Immature natural killer cell (primary cell): ENCODE measurements at regions not wholly inside any gene's neighbourhood (a gene's known extent, or its start where the extent isn't known, plus 50 kb on each side); places are given as distances from the start of the nearest gene placed in this dataset.

Experiments used
- DNase-seq, 3 donors: peaks; one replicate each; pipeline ENCODE4 v3.0.0; 2022; ENCODE audit warnings: mixed read lengths in 1 of 3
- H3K27ac Mint-ChIP-seq, 6 donors: one replicate each; pipeline ENCODE4 v1.8.0; 2020; ENCODE audit warnings: mixed read lengths in 6 of 6, mild to moderate bottlenecking in 5 of 6, inconsistent platforms in 4 of 6, moderate library complexity in 3 of 6
- H3K27me3 Mint-ChIP-seq, 3 donors: one replicate each; pipeline ENCODE4 v1.8.0; 2020 to 2021; ENCODE audit warnings: low read depth in 3 of 3, mild to moderate bottlenecking in 3 of 3, mixed read lengths in 3 of 3, moderate library complexity in 3 of 3, inconsistent platforms in 1 of 3
- H3K36me3 Mint-ChIP-seq, 3 donors: one replicate each; pipeline ENCODE4 v1.8.0; 2020; ENCODE audit warnings: mixed read lengths in 3 of 3, inconsistent platforms in 2 of 3, mild to moderate bottlenecking in 2 of 3
- H3K4me1 Mint-ChIP-seq, 2 donors: one replicate each; pipeline ENCODE4 v1.8.0; 2020; ENCODE audit warnings: inconsistent platforms in 2 of 2, mild to moderate bottlenecking in 2 of 2, mixed read lengths in 2 of 2, moderate library complexity in 1 of 2
- H3K4me3 Mint-ChIP-seq, 5 donors: one replicate each; pipeline ENCODE4 v1.8.0; 2020; ENCODE audit warnings: mild to moderate bottlenecking in 5 of 5, mixed read lengths in 5 of 5, inconsistent platforms in 3 of 5, moderate library complexity in 3 of 5
- H3K9me3 Mint-ChIP-seq, 6 donors: one replicate each; pipeline ENCODE4 v1.8.0; 2020; ENCODE audit warnings: mild to moderate bottlenecking in 6 of 6, mixed read lengths in 6 of 6, inconsistent platforms in 4 of 6, moderate library complexity in 3 of 6

DNA sequence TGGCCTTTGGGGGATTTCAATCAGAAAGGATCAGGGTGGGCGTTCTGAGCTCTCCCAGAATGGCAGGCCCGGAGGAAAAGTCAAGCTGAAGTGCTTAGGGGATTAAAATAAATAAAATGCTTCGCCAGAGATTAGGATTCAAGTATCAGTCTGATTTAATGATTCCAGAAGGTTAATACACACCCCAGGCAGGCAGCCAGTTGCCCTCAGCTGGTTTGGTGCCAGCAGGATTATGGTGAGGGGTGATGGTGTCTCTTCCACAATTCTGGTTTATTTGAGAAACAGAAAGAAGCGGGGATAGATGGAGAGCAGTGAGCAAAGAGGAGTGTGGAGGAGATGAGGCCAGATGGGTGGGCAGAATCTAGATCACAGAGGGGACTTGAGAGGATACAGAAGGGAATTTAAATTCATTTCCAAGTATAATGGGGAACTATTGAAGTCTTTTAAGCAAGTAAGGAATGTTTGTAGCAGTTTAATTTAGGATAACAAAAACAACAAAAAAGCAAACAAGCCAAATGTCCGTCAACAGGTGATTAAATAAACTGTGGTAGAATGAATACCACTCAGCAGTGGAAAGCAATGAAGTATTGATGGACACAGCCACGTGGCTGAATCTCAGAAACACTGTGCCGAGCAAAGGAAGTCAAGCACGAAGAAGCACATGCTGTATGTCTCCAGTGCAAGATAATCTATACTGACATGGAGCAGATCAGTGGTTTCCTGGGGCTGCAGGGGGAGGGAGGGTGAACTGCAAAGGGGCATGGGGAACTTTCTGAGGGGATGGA lies 297.7 kb downstream of the MSX2 start:
- Mint-ChIP-seq H3K9me3 (peaks cover 0 to 5% (median 0%) of the 10 kb centered on the region in 6 donors), H3K27ac (no peak overlapping the region), H3K4me3 (no peak overlapping the region), H3K36me3 (no peaks in the 10 kb centered on the region), H3K27me3 (peaks cover 1 to 12% (median 9%) of the 10 kb centered on the region in 3 donors), H3K4me1 (no peaks in the 10 kb centered on the region)
- no peak for DNase-seq

DNA sequence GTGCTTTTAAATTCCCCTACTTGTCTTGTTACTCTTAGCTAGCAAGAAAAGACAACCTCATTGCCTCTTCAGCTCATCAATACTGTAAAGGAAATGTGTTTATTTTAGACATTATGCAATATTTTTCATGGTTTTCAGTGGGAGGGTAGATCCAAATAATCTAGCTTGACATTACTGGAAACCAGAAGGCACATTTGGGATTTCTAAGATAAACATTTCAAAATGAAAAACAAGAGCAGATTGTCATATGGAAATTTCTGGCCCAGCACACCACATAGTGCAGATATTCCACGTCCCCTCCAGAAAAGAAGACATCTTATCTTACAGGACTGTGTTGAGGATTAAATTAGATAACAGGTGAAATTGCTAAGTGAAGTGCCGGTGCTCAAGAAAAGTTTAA lies 296.9 kb downstream of the MSX2 start:
- no peaks in the 10 kb centered on the region for H3K36me3 Mint-ChIP-seq
- H3K27ac Mint-ChIP-seq, result no peak overlapping the region
- H3K9me3 Mint-ChIP-seq, result peaks cover 0 to 5% (median 0%) of the 10 kb centered on the region in 6 donors
- DNase-seq, result no peak
- peaks cover 3 to 9% (median 8%) of the 10 kb centered on the region in 3 donors for H3K27me3 Mint-ChIP-seq
- no peaks in the 10 kb centered on the region for H3K4me1 Mint-ChIP-seq
- H3K4me3 Mint-ChIP-seq, result no peak overlapping the region

DNA sequence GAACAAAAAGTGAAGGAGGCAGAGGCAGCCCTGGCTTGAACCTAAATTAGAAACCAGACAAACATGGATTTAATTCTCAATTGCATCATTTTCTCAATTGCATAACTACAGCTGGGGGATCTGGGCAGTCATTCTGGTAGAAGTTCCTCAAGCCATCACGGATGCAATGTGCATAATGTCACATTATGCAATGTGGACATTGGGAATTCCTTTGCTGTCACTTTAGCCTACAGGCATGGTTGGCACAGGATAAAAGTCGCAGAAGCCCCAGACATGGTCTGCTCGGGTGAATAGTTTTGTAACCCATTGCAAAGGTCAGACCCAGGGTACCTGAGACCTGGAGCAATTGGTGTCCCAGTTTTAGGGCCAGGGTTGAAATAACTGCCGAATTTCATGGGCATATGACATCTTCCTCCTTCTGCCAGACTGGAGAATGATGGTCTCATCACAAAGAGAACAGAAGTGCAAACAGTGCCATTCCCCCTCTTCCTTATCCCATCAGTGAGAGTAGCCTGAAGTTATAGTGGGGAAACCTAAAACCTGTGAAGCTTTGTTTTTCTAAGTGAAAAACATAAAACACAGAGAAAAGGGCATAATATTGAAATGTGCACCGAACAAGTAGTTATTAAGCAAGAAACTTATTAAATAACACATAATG lies 290.8 kb downstream of the MSX2 start:
- Mint-ChIP-seq H3K4me3 (no peak overlapping the region), H3K36me3 (no peaks in the 10 kb centered on the region), H3K9me3 (peaks cover 0 to 2% (median 0%) of the 10 kb centered on the region in 6 donors), H3K27ac (no peak overlapping the region), H3K27me3 (peaks cover 6 to 9% (median 6%) of the 10 kb centered on the region in 3 donors), H3K4me1 (no peaks in the 10 kb centered on the region)
- DNase-seq, result no peak

DNA sequence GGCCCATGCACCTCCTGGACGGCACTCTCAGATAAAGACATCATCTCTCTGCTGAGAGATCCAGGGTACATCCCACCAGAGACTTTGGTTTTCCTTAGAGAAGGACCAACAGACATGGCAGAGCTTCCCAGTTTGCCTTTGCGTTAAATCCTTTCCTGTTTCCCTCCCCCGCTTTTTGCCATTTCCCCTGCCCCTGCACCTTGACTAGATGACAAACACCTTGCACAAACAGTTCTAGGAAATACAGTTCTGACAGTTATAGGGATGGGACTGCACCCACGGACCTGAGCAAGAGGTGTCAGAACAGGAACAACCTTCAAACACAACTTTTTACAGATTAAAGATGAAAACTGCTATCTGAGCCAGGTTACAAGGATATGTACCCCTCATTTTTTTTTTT lies 288.9 kb downstream of the MSX2 start:
- no peak for DNase-seq
- Mint-ChIP-seq H3K9me3 (peaks cover 0 to 2% (median 0%) of the 10 kb centered on the region in 6 donors), H3K4me3 (no peak overlapping the region), H3K36me3 (no peaks in the 10 kb centered on the region), H3K4me1 (no peaks in the 10 kb centered on the region), H3K27ac (no peak overlapping the region), H3K27me3 (peaks cover 5 to 6% (median 6%) of the 10 kb centered on the region in 3 donors)

DNA sequence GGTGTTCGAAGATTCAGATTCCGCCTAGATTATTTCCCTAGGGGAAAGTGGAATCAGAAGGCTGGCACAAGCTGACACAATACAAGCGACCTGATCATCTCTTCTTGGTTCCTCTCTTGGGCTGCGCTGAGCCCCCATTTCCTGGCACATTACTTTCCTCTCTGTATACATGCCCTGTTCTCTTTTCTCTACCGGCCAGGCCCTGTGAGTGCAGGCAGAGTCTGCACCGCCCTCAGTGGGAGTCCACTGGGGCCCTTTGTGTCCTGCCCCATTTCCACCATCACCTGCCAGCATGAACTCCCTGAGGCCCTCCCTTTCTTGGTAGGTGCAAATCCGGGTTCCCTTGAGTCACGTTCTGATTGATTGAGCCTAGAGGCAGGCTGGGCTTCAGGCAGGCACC lies 287.9 kb downstream of the MSX2 start:
- Mint-ChIP-seq H3K4me1 (no peaks in the 10 kb centered on the region), H3K9me3 (peaks cover 0 to 2% (median 0%) of the 10 kb centered on the region in 6 donors), H3K27me3 (peaks cover 5 to 6% (median 6%) of the 10 kb centered on the region in 3 donors), H3K27ac (no peak overlapping the region), H3K4me3 (no peak overlapping the region), H3K36me3 (no peaks in the 10 kb centered on the region)
- DNase-seq, result no peak

DNA sequence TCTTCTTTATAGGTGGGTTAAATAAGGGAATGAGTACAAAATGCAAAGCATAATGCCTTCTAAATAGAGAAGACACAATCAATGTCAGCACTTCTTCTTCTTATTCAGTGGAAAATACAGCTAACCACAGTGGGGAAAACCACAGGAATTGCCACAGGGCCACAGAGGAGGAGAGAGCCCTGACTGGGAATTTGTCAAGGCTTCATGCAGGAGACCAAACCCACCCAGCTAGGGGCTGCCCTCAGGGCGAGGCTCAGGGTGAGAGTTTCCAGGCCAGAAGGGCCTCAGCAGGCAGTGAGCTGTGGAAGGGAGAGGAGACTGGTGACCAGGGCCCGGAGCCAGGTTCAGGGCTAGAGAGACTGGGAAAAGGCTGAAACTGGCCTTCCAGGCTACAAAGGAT lies 279.1 kb downstream of the MSX2 start:
- Mint-ChIP-seq H3K36me3 (no peaks in the 10 kb centered on the region), H3K4me3 (no peak overlapping the region), H3K27ac (no peak overlapping the region), H3K9me3 (peaks cover 0 to 6% (median 4%) of the 10 kb centered on the region in 6 donors), H3K27me3 (peaks cover 0 to 3% (median 2%) of the 10 kb centered on the region in 3 donors), H3K4me1 (no peaks in the 10 kb centered on the region)
- no peak for DNase-seq

DNA sequence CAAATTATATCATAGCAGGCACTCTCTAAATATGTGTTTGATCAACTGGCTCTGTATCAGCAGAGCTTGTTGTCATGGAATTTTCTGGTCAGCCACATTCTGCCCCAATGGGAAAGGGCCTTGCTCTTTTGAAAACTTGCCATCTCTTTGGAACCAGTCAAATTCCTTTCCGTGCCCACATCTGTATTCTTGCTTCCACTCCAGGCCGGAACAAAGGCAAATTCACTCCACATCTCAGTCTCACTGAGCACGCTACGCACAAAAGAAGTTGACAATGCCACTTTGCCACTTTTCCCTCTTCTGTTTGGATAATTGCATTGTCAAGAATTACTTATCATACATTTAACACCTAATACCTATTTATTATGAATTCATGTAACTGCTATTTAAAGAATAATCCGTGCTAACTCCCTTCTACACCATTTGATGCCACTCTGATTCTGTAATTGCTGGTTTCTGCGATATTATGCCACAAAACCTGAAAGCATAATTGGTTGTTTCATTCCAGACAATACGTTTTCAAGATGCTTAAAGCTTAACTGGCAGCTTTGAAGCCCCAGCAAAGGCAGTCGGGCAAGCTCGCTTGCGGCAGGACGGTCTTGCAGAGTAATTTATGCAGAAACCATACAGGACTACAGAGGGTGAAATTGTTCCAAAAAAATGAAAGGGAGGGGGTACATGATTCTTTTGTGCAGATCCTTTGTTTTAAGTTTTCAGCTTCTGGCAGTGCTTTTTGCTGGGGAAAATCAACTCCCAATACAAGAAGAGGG lies 277.7 kb downstream of the MSX2 start:
- no peak for DNase-seq
- Mint-ChIP-seq H3K9me3 (peaks cover 0 to 18% (median 6%) of the 10 kb centered on the region in 6 donors), H3K36me3 (no peaks in the 10 kb centered on the region), H3K27ac (no peak overlapping the region), H3K27me3 (peaks cover 1 to 3% (median 2%) of the 10 kb centered on the region in 3 donors), H3K4me1 (peaks cover 0 to 12% of the 10 kb centered on the region in 2 donors), H3K4me3 (no peak overlapping the region)

DNA sequence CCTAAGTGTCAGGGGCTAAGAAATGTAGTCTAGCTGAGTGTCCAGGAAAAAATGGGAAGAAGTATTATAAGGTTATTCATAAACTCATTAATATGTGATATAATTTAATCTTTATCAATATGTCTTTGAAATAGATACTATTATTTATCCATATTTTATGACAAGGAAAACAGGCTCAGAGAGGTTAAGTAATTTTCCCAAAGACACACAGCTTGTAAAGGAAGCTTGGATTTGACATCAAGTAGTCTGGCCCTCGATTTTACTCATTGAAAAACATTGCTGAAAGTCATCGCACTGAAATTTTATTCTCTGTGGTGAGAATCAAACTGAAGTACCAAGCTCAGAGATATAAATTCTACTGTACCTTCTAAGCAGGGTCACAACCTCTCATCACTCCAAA lies 276.9 kb downstream of the MSX2 start:
- Mint-ChIP-seq H3K36me3 (no peaks in the 10 kb centered on the region), H3K4me3 (no peak overlapping the region), H3K27ac (no peak overlapping the region), H3K9me3 (peaks cover 0 to 18% (median 6%) of the 10 kb centered on the region in 6 donors), H3K27me3 (peaks cover 1 to 3% (median 2%) of the 10 kb centered on the region in 3 donors), H3K4me1 (peaks cover 0 to 12% of the 10 kb centered on the region in 2 donors)
- DNase-seq, result no peak

DNA sequence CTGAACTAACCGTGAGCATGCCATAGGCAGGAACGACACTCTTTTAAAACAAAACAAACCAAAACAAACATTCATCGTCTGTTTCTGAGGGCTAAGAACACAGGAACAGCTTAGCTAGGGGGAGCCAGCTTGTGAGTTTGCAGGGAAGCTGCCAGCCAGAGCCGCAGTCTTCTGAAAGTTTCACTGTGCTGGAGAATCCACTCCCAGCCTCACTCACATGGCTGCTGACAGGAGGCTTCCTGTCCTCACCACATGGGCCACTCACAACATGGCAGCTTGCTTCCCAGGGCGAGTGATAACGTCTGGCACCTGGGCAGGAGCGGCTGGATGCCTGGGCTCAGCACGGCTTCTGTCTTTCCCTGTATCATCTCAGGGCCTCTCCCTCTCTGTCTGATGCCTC lies 275.2 kb downstream of the MSX2 start:
- Mint-ChIP-seq H3K4me3 (peak overlapping the region in 2 of 5 donors; percentile 32 to 44), H3K4me1 (peaks cover 0 to 12% of the 10 kb centered on the region in 2 donors), H3K36me3 (no peaks in the 10 kb centered on the region), H3K27ac (no peak overlapping the region), H3K27me3 (peaks cover 0 to 2% (median 1%) of the 10 kb centered on the region in 3 donors), H3K9me3 (peaks cover 0 to 18% (median 6%) of the 10 kb centered on the region in 6 donors)
- no peak for DNase-seq

DNA sequence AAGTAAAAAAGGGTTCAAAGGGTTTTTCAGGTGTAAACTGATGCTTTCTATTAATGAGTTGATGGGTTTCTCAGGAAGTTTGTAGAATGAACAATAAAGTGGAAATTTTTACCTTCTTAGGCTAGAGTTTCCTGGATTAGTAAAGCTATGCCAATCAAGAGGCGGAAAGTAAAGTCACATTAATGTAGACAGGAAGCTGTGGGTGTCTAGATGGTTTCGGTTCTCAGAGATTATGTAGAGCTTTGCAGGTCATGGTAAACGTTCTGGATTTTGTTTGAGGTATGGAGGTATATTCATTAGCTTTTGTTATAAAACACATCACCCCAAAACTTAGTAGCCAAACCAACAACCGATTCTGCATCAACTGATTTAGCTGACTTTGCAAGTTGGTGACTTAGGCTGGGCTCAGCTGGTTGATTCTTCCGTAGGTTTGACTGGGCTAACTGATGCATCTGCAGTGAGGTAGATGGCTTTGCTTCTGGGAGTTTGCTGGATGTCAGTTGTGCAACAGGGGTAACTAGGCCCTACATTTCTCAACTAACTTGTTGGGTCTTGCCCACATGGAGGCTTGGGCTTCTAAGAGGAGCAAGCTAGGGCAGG lies 273.8 kb downstream of the MSX2 start:
- Mint-ChIP-seq H3K27ac (no peak overlapping the region), H3K4me3 (peak overlapping the region; percentile 28 to 57 (median 44)), H3K36me3 (no peaks in the 10 kb centered on the region), H3K9me3 (peaks cover 0 to 18% (median 6%) of the 10 kb centered on the region in 6 donors), H3K4me1 (peaks cover 0 to 12% of the 10 kb centered on the region in 2 donors), H3K27me3 (peaks cover 0 to 2% (median 1%) of the 10 kb centered on the region in 3 donors)
- no peak for DNase-seq

DNA sequence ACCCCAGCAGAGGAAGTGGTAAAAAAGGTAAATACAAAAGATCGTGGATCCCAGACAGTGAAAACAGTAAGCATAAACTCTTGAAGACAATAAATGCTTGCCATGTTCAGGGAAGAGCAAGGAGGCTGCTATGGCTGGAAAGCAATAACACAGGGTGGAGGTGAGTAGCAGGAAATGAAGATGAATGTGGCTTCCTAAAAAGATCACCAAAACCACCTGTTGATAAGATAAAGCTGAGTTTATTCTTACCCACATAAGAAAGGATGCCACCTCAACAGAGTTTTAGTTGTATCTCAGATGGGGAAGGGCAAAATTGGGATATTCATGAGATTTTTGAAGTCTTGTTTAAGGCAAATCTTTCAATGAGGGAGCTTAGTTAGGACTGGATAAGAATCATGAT lies 273.3 kb downstream of the MSX2 start:
- Mint-ChIP-seq H3K4me1 (peaks cover 0 to 12% of the 10 kb centered on the region in 2 donors), H3K27me3 (peaks cover 0 to 2% (median 1%) of the 10 kb centered on the region in 3 donors), H3K36me3 (no peaks in the 10 kb centered on the region), H3K9me3 (peaks cover 0 to 18% (median 6%) of the 10 kb centered on the region in 6 donors), H3K27ac (peak overlapping the region in 1 of 6 donors; percentile 42), H3K4me3 (peak overlapping the region in 4 of 5 donors; percentile 38 to 57 (median 48))
- no peak for DNase-seq

DNA sequence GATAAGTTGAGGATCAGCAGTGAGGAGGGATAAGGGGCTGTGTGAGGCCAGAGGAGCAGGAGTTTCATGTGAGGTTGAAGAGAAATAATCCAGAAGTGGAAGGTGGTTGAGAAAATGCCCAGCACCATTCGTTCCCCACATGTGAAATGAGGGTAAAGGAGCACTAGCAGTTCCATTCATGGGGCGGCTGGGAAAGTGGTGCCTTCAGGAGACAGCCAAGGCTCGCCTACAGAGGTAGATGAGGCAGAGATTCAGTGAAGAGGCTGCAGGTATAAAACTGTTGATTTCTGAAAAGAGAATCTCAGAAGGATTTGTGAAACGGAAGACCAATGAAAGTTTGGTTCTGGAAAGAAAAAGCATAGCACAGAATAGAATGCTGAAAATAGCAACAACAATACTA lies 272.6 kb downstream of the MSX2 start:
- Mint-ChIP-seq H3K4me3 (no peak overlapping the region), H3K27ac (no peak overlapping the region)

DNA sequence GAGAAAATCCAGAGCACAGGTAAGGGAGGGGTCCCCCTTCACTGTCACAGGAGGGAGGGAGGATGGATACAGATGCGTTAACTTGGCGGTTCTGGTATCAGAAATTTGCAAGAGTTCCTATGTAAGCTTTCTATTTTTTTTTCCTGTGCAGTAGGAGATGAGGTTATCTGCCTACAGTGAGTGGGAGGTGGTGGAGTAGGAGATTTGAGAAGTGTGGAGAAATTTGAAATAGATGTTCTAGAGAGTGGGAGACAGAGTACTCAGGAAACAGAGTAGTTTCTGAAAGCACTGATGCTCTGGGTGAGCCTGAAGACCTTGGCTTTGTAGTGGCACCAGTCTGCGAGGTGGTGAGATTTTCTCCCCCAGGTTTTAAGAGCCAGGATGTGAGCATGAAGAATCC lies 271.4 kb downstream of the MSX2 start:
- Mint-ChIP-seq H3K27ac (no peak overlapping the region), H3K9me3 (peaks cover 2 to 12% (median 7%) of the 10 kb centered on the region in 6 donors), H3K27me3 (peaks cover 0 to 2% (median 1%) of the 10 kb centered on the region in 3 donors), H3K4me3 (no peak overlapping the region), H3K4me1 (peaks cover 0 to 12% of the 10 kb centered on the region in 2 donors), H3K36me3 (no peaks in the 10 kb centered on the region)
- no peak for DNase-seq

More for the DNA sequence above, 272.6 kb downstream of the MSX2 start:
- Mint-ChIP-seq H3K4me1 (peaks cover 0 to 12% of the 10 kb centered on the region in 2 donors), H3K27me3 (peaks cover 0 to 2% (median 1%) of the 10 kb centered on the region in 3 donors), H3K9me3 (peaks cover 0 to 17% (median 6%) of the 10 kb centered on the region in 6 donors), H3K36me3 (no peaks in the 10 kb centered on the region)
- DNase-seq, result no peak
